Activated T-helper 17 cell treated with anti-CD3 and anti-CD28 coated beads, Interleukin-2, amount 50 U/mL, for 72 hours (primary cell): ENCODE measurements at regions not wholly inside any gene's neighbourhood (a gene's known extent, or its start where the extent isn't known, plus 50 kb on each side); places are given as distances from the start of the nearest gene placed in this dataset.

ENCODE experiments used
- ATAC-seq: fragments of 150-1000 bp; cut with Tn5 transposase; replicated peaks from 2 replicates; pipeline ENCODE4 v1.10.0; 2021; ENCODE audit warnings: mild to moderate bottlenecking, moderate library complexity
- H3K27ac Mint-ChIP-seq: one replicate; pipeline ENCODE4 v1.8.0; 2022; ENCODE audit warnings: mixed read lengths
- H3K27me3 Mint-ChIP-seq: one replicate; pipeline ENCODE4 v1.8.0; 2022; ENCODE audit warnings: mixed read lengths
- H3K36me3 Mint-ChIP-seq: one replicate; pipeline ENCODE4 v1.8.0; 2022; ENCODE audit warnings: low read depth, mild to moderate bottlenecking, mixed read lengths
- H3K4me1 Mint-ChIP-seq: one replicate; pipeline ENCODE4 v1.8.0; 2022; ENCODE audit warnings: mixed read lengths
- H3K4me3 Mint-ChIP-seq: one replicate; pipeline ENCODE4 v1.8.0; 2022; ENCODE audit warnings: mild to moderate bottlenecking, mixed read lengths
- H3K9me3 Mint-ChIP-seq: one replicate; pipeline ENCODE4 v1.8.0; 2022; ENCODE audit warnings: mixed read lengths

DNA sequence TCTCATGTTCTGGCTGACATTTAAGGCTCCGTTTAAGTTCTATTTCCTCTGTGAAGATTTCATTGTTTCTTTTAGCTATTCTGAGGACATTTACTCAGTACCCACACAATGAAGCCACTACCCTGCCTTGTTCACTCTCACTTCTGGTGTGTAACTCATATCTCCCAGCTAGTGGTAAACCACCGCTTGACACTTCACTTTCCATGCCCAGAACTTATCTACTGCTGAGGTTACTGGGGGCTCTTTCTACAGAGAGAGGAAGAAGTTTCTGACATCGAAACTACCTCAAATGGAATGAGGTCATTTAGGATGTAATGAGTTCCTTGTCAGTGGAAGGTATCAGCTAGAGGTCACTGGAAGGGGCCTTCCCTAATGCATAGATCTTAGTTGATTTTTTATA is 501.5 kb downstream of the DMAC1 start:
- H3K4me1 Mint-ChIP-seq = peaks cover 6% of the 10 kb centered on the region

DNA sequence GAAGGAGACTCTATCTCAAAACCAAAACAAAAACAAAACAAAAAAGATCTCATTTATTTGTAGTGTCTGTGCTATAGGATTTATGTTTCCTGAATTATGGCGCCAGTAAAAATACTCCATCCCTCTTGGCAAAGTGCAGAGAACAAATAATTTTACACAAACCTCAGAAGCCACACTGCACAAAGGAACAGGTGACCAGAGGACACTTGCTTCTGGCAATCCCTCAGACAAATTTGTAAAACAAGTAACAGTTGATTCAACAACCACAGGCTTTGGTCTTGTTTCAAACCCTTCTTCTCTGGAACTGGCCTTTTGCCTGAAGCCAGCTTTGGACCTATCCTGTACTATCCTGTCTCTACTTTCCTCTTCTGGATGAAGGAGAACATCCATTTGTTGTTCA is 502.1 kb downstream of the DMAC1 start:
- H3K9me3 Mint-ChIP-seq = no peaks in the 10 kb centered on the region
- H3K4me1 Mint-ChIP-seq = peaks cover 6% of the 10 kb centered on the region
- peaks cover 22% of the 10 kb centered on the region for H3K27me3 Mint-ChIP-seq
- H3K36me3 Mint-ChIP-seq = no peaks in the 10 kb centered on the region
- H3K4me3 Mint-ChIP-seq = no peak overlapping the region
- no peak for ATAC-seq
- no peak overlapping the region for H3K27ac Mint-ChIP-seq

More for the DNA sequence above, 501.5 kb downstream of the DMAC1 start:
- no peak overlapping the region for H3K4me3 Mint-ChIP-seq
- H3K36me3 Mint-ChIP-seq = no peaks in the 10 kb centered on the region
- H3K27me3 Mint-ChIP-seq = peaks cover 24% of the 10 kb centered on the region
- H3K27ac Mint-ChIP-seq = peak overlapping the region; percentile 4
- ATAC-seq = peak; percentile 93
- H3K9me3 Mint-ChIP-seq = no peaks in the 10 kb centered on the region

GRCh38 chr9:7293091-7293490 is 506.5 kb downstream of the DMAC1 start:
- peak; percentile 59 for ATAC-seq
- H3K9me3 Mint-ChIP-seq = no peaks in the 10 kb centered on the region
- H3K27me3 Mint-ChIP-seq = peaks cover 29% of the 10 kb centered on the region
- H3K4me1 Mint-ChIP-seq = peaks cover 4% of the 10 kb centered on the region
- no peak overlapping the region for H3K27ac Mint-ChIP-seq
- H3K4me3 Mint-ChIP-seq = no peak overlapping the region
- H3K36me3 Mint-ChIP-seq = no peaks in the 10 kb centered on the region

DNA sequence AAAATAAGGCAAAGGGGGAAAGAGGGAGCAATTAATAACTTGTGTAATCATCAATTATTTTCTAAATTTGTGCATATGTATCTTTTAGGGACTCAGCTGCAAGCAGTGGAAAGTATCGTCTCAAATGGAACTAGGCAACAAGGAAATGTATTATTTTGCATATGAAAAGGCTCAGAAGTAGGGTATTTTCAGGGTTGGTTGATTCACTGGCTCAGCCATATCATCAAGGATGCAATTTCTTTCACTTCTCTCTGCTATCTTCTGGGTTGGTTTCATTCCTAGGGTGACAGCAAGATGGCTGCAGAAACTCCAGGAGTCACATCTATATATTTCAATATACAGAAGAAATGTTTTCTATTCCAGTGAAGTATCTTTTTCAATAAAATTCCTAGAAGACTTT is 509.8 kb downstream of the DMAC1 start:
- ATAC-seq = no peak
- Mint-ChIP-seq H3K27ac (no peak overlapping the region), H3K4me3 (no peak overlapping the region), H3K27me3 (peaks cover 21% of the 10 kb centered on the region), H3K36me3 (no peaks in the 10 kb centered on the region), H3K4me1 (no peaks in the 10 kb centered on the region), H3K9me3 (no peaks in the 10 kb centered on the region)

- no peaks in the 10 kb centered on the region for H3K4me1 Mint-ChIP-seq
- no peaks in the 10 kb centered on the region for H3K36me3 Mint-ChIP-seq
- no peaks in the 10 kb centered on the region for H3K9me3 Mint-ChIP-seq
- ATAC-seq = no peak
- peaks cover 16% of the 10 kb centered on the region for H3K27me3 Mint-ChIP-seq
- H3K4me3 Mint-ChIP-seq = no peak overlapping the region
- no peak overlapping the region for H3K27ac Mint-ChIP-seq
These were observed 511.6 kb downstream of the DMAC1 start for GRCh38 chr9:7287986-7288385.

- H3K4me1 Mint-ChIP-seq = no peaks in the 10 kb centered on the region
- peaks cover 20% of the 10 kb centered on the region for H3K27me3 Mint-ChIP-seq
- ATAC-seq = no peak
- no peak overlapping the region for H3K4me3 Mint-ChIP-seq
- H3K9me3 Mint-ChIP-seq = no peaks in the 10 kb centered on the region
- H3K36me3 Mint-ChIP-seq = no peaks in the 10 kb centered on the region
- no peak overlapping the region for H3K27ac Mint-ChIP-seq
These were observed 512.5 kb downstream of the DMAC1 start for GRCh38 chr9:7287065-7287464.

GRCh38 chr9:7286101-7286500 is 513.5 kb downstream of the DMAC1 start:
- Mint-ChIP-seq H3K4me1 (no peaks in the 10 kb centered on the region), H3K9me3 (no peaks in the 10 kb centered on the region), H3K36me3 (no peaks in the 10 kb centered on the region), H3K4me3 (no peak overlapping the region), H3K27me3 (peaks cover 21% of the 10 kb centered on the region), H3K27ac (no peak overlapping the region)
- no peak for ATAC-seq

DNA sequence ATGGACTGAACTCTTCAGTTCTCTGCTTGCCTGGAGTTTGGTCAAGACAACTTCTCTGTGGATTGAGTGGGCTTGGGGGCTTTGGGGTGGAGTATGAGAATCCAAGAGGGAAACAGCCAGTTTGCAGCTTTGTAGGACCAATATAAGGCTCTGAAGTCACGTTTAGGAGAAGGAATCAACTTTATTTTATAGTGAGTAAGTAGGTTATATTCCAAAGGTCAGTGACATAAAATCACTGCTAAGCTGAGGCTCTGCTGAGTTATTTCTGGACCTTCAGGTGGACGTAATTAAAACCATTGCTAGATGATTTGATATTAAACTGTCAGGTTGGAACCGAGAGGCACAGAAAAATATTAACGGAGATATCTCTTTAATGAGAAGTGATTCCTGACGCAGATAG is 514.4 kb downstream of the DMAC1 start:
- H3K27me3 Mint-ChIP-seq = peaks cover 26% of the 10 kb centered on the region
- H3K4me1 Mint-ChIP-seq = no peaks in the 10 kb centered on the region
- H3K4me3 Mint-ChIP-seq = no peak overlapping the region
- no peaks in the 10 kb centered on the region for H3K9me3 Mint-ChIP-seq
- no peak for ATAC-seq
- H3K36me3 Mint-ChIP-seq = no peaks in the 10 kb centered on the region
- no peak overlapping the region for H3K27ac Mint-ChIP-seq

DNA sequence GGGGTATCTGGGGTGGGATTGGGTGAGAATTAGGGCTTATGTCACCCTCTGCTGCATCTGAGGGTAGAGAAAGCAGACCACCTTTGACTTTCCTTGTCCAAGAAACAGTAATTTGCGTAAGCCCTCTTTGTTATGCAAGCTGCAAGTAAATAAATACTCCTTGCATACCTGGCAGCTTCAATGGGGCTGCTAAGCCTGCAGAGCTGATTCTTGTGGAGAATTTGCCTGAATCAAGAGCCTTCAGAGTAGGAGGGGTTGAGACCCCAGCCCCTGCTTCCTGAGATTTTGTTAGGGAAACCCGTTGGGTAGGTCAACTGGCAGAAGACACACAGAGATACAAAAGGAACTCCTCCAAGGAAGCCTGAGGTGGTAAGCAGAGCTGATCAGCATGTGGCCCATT is 515.1 kb downstream of the DMAC1 start:
- Mint-ChIP-seq H3K9me3 (no peaks in the 10 kb centered on the region), H3K27me3 (peaks cover 26% of the 10 kb centered on the region), H3K36me3 (no peaks in the 10 kb centered on the region), H3K4me3 (no peak overlapping the region), H3K4me1 (no peaks in the 10 kb centered on the region), H3K27ac (no peak overlapping the region)
- no peak for ATAC-seq

- Mint-ChIP-seq H3K4me1 (no peaks in the 10 kb centered on the region), H3K9me3 (no peaks in the 10 kb centered on the region), H3K36me3 (no peaks in the 10 kb centered on the region), H3K4me3 (no peak overlapping the region), H3K27me3 (peaks cover 24% of the 10 kb centered on the region), H3K27ac (no peak overlapping the region)
- peak; percentile 84 for ATAC-seq
These were observed 515.5 kb downstream of the DMAC1 start for GRCh38 chr9:7284117-7284516.

DNA sequence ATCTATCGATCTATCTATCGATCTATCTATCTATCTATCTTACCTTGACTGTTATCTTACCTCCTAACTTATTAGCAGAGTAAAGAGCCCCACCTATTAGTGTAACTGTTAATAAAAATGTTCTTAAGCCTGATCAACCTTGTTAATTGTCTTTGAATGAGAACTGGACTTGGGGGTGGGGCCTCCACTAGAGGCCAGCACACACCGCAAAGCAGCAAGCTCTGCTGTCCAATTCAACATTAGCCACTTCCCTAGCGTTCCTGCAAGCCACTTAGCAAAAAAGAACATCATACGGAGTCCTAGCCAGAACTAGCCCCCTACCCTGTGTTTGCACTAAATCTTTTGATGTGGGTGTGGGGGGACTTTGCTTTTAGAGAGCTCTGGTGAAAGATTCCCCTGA is 515.8 kb downstream of the KDM4C start:
- H3K4me3 Mint-ChIP-seq = no peak overlapping the region
- H3K36me3 Mint-ChIP-seq = no peaks in the 10 kb centered on the region
- peaks cover 12% of the 10 kb centered on the region for H3K27me3 Mint-ChIP-seq
- no peaks in the 10 kb centered on the region for H3K4me1 Mint-ChIP-seq
- no peak overlapping the region for H3K27ac Mint-ChIP-seq
- no peaks in the 10 kb centered on the region for H3K9me3 Mint-ChIP-seq
- no peak for ATAC-seq

- no peak for ATAC-seq
- Mint-ChIP-seq H3K9me3 (no peaks in the 10 kb centered on the region), H3K27ac (no peak overlapping the region), H3K27me3 (peaks cover 16% of the 10 kb centered on the region), H3K4me1 (no peaks in the 10 kb centered on the region), H3K36me3 (no peaks in the 10 kb centered on the region), H3K4me3 (no peak overlapping the region)
These were observed 509.3 kb downstream of the KDM4C start for GRCh38 chr9:7266911-7267595.

DNA sequence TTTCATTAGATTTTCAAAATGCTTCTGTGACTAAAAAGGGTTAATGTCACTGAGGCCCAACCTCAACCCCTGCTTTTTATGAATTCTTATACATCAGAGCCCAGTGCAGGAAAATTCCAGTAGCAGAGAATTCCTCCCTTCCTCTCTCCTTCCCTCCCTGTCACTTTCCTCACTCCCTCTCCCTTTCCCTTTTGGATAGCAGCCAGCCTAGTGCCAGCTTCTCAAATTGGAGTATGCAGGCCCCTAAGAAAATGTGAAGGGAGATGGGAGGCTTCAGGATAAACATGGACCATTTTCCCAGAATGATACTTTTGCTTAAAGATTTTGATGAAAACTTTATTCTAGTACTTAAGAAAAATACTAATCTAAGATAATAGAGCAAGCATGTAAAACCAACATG is 507.4 kb downstream of the KDM4C start:
- Mint-ChIP-seq H3K27ac (no peak overlapping the region), H3K4me1 (no peaks in the 10 kb centered on the region), H3K27me3 (peaks cover 18% of the 10 kb centered on the region), H3K9me3 (no peaks in the 10 kb centered on the region), H3K4me3 (no peak overlapping the region), H3K36me3 (no peaks in the 10 kb centered on the region)
- ATAC-seq = no peak

DNA sequence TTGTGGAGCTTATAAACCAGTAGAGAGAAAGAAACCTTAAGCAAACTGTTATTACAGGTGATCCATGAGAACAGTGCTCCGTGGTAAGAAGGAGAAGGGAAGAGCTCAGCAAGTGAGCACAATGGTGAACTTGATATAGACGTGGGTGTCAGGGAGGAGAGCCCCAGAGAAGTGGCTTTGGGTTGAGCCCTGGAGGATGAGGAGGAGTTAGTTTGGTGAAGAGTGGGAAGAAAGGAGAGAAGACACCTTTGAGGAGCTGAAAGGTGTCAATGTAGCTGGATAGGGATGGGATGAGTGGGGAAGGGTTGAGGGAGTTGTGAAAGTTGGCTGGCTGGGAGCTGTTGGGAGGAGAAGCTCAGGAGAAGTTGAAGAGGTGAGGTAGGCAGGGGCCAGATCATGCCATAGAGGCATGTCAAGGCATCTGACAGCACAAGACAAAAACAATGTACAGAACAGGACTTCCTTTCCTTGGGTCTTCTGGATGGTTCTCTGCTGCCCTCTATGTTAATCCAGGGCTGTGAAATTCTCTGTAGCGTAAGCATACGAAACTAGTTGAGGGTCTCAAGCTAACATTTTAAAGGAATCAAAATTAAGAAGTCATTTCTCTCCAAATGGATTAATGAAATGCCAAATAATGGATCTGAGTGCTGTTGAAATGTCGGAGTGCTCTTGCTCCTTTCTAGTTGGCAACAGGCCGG is 501.9 kb downstream of the KDM4C start:
- no peak for ATAC-seq
- Mint-ChIP-seq H3K9me3 (no peaks in the 10 kb centered on the region), H3K27me3 (peaks cover 21% of the 10 kb centered on the region), H3K4me3 (no peak overlapping the region), H3K4me1 (no peaks in the 10 kb centered on the region), H3K27ac (no peak overlapping the region), H3K36me3 (no peaks in the 10 kb centered on the region)

- Mint-ChIP-seq H3K27ac (no peak overlapping the region), H3K36me3 (no peaks in the 10 kb centered on the region), H3K4me1 (no peaks in the 10 kb centered on the region), H3K9me3 (peaks cover 2% of the 10 kb centered on the region), H3K27me3 (peaks cover 21% of the 10 kb centered on the region), H3K4me3 (no peak overlapping the region)
- no peak for ATAC-seq
These were observed 501.1 kb downstream of the KDM4C start for GRCh38 chr9:7258688-7259396.
